NCI-H69 (cell line): ENCODE measurements at regions not wholly inside any gene's neighbourhood (a gene's known extent, or its start where the extent isn't known, plus 50 kb on each side); places are given as distances from the start of the nearest gene placed in this dataset.
"Not testable (repeated sequence)": the region's sequence is repeated elsewhere in the genome, so short reads cannot be mapped to it uniquely, and the experiment has no call there.

Experiments
- DNase-seq: peaks from one replicate; lab custom pipeline; 2025; lab: John Stamatoyannopoulos, UW

GRCh38 chr6:69623357-69623756 lies 173.5 kb downstream of the LMBRD1 start:
- peak; percentile 49 for DNase-seq

DNA sequence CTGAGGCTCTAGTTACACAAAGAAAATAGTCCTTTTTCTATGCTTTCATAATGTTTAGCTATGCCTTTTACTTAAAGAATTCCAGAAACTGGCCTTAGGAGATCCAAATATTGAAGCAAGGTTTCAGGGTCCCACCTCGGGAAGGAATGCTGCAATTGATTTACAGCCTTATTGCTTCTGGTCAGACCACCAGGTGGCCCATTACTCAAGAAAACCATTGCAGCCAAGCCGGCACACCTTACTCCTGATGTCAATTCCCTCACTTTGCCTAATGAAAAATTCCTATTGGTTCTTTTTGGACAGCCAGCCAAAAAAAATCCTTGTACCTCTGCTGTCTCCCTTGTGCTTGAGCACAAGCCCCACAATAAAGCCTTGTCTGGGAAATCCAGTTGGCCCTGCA lies 173.9 kb downstream of the LMBRD1 start:
- DNase-seq: peak; percentile 39

DNA sequence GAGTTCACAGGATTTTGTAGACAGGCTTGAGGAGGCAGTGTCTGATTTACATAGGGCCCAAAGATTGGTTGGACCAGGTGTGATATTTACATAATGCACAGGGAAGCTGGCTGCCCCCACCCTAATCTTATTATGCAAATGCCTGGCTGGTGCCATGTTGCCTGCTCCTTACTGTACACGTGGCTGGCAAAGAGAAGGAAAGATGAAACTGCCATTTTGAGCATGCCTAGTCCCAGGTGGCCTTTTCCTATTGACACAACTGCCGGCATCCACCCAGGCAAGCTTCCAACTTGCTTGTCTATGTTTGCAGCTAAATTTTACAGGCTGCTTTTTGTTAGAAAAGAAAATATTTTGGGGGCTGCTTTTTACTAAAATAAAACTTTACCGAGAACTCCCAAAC lies 174.6 kb downstream of the LMBRD1 start:
- DNase-seq: peak; percentile 85

DNA sequence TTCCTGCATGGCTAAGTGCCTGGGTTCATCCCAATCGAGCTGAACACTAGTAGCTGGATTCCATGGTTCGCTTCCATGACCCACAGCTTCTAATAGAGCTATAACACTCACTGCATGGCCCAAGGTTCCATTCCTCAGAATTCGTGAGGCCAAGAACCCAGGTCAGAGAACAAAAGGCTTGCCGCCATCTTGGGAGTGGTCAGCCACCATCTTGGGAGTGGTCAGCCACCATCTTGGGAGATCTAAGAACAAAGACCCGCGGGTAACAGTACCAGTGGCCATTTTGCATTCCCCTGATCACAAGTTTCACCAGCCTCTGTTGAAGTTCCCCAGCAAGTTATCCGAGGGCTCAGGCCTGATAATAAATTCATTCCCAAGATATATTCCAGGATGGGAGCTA lies 179.6 kb downstream of the LMBRD1 start:
- DNase-seq: no peak

GRCh38 chr6:69609836-69610472 lies 186.9 kb downstream of the LMBRD1 start:
- DNase-seq: peak; percentile 20

DNA sequence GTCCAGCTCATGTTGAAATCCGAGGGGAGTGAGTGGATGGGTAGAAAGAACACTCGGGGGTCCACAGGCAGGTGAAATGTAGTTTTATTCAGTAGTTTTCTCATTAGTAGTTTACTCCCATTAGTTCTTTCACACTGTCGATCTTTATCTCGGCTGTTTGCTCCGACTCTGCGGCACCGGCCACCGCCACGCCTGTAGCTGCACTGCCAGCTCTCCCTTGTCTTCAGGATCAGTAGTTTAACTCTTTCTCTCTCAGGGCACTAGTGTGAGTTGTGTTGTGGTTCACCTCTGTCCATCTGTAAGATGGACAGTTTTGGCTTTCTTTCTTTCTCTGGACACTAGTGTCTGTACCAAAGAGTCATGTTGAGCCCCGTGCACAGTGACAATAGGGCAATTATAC lies 195.7 kb downstream of the LMBRD1 start:
- no peak for DNase-seq

DNA sequence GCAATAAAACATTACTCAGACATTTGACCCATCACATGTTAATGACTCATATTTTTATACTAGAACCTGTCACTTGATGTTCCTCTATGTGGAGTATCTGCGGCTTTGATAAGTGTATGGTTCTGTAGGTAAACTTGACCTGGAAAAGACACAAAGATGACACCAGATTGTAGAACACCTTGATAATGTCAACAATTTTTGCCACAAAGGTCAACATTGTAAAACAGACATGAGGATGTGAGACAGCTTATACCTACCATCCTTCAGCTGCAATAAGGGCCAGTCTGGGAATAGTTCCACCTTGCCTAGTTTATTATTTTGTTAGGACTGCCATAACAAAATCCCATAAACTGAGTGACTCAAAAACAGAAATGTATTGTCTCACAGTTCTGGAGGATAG lies 202.4 kb downstream of the LMBRD1 start:
- DNase-seq: no peak

- DNase-seq: no peak
Observed at GRCh38 chr6:69593706-69594105, 203.1 kb downstream of the LMBRD1 start.

- no peak for DNase-seq
Observed at GRCh38 chr6:69589626-69590025, 207.2 kb downstream of the LMBRD1 start.

- DNase-seq: peak; percentile 16
Observed at GRCh38 chr6:69584913-69585729, 211.7 kb downstream of the LMBRD1 start.

DNA sequence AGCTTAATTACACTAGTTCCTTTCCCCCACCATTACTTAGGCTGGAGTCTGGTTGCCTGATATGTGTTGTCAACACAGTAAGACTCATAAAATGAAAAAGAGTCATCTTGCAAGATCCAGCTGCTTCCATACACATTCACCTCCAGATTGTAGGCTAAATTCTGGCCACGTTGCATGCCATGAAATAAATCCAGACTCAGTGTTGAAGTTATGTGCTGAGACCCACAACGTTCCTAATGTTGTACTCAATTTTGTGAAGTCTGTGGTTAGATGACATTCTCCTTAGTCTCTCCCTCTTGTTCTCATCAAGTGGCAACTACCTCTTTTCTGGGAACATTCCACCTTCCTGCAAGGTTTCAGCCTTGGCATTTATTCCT lies 212.3 kb downstream of the LMBRD1 start:
- DNase-seq: peak; percentile 12

DNA sequence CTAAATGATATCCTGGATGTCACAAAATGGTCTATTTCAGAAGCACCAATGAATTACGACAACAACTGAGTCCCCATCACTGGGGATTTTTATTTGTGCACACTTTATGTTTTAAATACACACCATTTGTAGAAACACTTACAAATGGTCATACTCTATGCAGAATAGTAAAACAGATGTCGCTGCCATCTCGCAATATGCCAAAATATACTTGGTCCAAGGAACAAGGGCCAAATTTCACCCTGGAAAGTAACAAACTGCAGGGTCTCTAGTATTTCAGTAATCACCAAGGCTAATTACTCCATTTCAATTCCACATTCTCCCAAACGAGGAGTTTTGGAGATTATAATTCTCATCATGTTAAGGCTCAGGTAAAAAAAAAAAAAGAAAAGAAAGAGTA lies 215.2 kb downstream of the LMBRD1 start:
- no peak for DNase-seq

GRCh38 chr6:69580706-69581105 lies 216.1 kb downstream of the LMBRD1 start:
- DNase-seq: peak; percentile 60

DNA sequence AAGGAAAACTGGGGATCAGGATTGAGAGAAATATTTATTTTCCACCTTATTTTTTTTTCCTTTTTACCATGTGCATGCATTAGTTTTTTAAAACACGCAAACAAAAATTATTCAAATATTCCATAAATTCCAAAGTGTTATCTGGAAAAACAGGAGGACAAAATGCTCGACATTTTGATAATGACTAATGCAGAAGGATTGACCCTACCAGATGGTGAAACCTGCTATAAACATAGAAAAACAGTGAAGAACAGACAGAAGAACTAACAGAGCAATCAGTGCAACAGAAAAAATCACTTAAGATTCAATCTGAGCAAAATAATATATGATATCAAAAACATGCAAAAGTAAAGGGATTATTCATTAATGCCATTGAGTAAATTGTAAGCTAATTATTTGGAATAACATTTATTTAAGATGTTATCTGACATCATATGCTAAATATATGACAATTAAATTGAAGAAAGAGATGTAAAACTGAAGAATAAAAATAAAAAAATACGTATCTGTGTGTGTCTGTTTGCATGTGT lies 218.4 kb downstream of the LMBRD1 start:
- no peak for DNase-seq

DNA sequence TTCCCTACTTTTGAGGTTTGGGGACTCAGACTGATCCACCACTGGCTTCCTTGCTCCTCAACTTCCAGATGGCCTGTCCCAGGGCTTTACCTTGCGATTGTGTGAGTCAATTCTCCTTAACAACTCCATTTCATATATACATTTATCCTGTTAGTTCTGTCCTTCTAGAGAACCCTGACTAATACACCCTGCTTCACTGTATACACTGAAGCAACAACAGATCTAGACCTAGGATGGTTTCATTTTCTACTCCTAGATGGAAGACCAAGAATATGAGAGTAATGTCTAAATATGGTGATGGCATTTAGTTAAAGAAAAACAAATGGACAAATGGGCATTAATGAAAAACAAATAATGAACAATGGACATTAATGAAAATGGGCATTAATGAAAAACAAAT lies 225.6 kb downstream of the LMBRD1 start:
- DNase-seq: no peak

GRCh38 chr6:69570106-69570505 lies 226.7 kb downstream of the LMBRD1 start:
- no peak for DNase-seq

GRCh38 chr6:69560597-69560996 lies 236.2 kb downstream of the LMBRD1 start:
- DNase-seq: not testable (repeated sequence)

- DNase-seq: no peak
Observed at GRCh38 chr6:69555088-69555638, 241.6 kb downstream of the LMBRD1 start.

- no peak for DNase-seq
Observed at GRCh38 chr6:69542494-69542893, 254.3 kb downstream of the LMBRD1 start.

DNA sequence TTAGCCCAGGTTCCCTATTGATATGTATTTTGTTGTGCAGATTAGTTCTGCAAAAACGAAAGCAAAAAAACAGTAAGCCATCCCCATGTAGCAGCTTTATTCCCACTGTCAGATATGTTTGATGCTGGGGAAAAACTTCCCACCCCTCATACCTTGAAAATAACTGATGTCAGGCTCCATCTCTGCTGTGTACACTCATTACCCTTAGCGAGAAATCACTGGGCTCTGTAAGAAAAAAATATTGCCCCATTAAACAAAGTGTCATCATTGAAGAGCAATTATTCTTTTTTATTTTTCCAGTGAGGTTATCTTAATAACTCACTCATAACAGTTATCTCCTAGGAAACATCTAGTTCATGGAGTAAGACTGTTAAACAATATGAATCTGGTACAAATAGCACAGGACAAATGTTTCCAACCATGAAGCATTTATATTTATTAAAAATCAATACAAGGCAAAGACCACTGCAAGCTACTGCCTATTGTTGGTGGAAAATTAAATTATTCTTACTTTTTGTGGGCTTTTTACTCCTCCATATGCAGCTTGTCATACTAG lies 268.8 kb downstream of the LMBRD1 start:
- no peak for DNase-seq

- DNase-seq: peak; percentile 44
Observed at GRCh38 chr6:69515480-69515879, 281.3 kb downstream of the LMBRD1 start.

DNA sequence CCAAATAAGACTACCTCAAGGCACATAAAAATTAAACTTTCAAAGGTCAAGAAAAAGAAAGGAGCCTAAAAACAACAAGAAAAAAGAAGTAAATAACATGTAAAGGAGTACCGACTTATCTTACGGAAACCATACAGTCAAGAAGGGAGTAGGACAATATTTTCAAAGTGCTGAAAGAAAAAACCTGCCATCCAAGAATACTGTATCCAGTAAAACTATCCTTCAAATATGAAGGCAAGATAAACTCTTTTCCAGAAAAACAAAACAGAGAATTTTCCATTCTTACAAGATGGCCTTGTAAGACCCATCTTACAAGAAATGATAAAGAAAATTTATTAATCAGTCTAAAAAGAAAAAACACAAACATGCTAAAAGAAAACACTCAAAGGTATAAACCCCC lies 302.2 kb downstream of the LMBRD1 start:
- no peak for DNase-seq

DNA sequence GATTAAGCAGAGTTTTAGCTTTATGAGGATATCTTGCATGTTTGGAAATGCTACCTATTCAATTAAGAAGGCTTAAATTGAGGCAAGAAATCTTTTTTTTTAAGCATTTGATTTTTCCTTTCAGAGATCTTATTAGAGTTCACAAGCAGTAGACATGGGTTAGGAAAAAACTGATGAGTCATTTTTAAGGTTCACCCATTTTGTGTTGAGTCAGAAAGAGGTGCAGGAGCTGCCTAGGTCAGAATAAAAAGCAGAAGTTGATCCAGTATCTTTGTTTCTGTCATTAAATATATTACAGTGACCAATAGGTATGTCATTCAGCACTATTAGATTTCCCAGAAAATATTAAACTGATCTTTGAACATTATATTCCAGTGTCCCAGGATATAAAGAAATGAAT lies 306.8 kb downstream of the LMBRD1 start:
- DNase-seq: no peak
